RCC 7860 (cell line): ENCODE measurements at regions not wholly inside any gene's neighbourhood (a gene's known extent, or its start where the extent isn't known, plus 50 kb on each side); places are given as distances from the start of the nearest gene placed in this dataset.
"Not testable (repeated sequence)": the region's sequence is repeated elsewhere in the genome, so short reads cannot be mapped to it uniquely, and the experiment has no call there.

Experiments
- DNase-seq: peaks from one replicate; pipeline ENCODE4 v3.0.0-alpha.2; 2015; ENCODE audit warnings: low spot score
- FAIRE-seq: peaks from 2 replicates; lab custom pipeline; 2012; peaks lifted over from hg19 to GRCh38; lab: Jason Lieb, UNC

DNA sequence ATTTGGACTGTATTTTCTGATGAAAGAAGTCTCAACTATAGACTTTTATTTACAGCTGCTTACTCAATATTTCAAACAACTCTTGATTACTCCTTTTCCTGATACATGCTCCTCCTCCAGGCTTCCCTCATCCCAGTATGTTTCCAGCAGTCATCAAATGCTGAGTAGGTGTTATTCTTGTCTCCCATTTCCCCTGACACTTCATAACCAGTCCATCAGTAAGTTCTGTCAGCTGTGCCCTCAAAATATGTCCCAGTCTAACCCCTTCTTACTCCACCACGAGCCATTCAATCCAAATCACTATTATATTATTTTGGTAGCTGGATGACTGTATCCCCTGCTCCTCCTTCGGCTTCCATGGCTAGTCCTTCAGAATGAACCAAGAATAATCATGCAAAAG, 189.1 kb upstream of the DTNA start:
- DNase-seq (no peak), FAIRE-seq (no peak)

GRCh38 chr18:34522603-34523002, 187.5 kb upstream of the DTNA start:
- no peak for DNase-seq
- no peak for FAIRE-seq

- FAIRE-seq (no peak), DNase-seq (no peak)
Measured at GRCh38 chr18:34525244-34525643, 184.9 kb upstream of the DTNA start.

DNA sequence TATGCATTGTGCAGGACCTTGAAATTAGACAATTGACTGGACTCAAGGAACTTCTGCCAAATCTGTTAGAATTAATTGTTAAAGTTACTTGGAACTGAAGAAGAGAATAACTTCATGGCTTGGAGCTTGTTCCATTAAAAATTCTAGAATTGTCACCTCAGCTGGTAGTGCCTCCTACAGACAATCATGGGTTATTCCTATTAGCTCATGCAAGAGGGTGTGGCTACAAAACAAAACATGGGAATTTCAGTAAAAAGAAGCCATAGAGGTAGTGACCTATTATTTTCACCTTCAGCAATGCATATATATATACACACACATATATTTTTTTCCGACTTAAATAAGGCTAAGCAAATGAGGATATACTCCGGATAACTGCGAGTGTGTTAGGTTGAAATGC, 181.9 kb upstream of the DTNA start:
- DNase-seq, result no peak

DNA sequence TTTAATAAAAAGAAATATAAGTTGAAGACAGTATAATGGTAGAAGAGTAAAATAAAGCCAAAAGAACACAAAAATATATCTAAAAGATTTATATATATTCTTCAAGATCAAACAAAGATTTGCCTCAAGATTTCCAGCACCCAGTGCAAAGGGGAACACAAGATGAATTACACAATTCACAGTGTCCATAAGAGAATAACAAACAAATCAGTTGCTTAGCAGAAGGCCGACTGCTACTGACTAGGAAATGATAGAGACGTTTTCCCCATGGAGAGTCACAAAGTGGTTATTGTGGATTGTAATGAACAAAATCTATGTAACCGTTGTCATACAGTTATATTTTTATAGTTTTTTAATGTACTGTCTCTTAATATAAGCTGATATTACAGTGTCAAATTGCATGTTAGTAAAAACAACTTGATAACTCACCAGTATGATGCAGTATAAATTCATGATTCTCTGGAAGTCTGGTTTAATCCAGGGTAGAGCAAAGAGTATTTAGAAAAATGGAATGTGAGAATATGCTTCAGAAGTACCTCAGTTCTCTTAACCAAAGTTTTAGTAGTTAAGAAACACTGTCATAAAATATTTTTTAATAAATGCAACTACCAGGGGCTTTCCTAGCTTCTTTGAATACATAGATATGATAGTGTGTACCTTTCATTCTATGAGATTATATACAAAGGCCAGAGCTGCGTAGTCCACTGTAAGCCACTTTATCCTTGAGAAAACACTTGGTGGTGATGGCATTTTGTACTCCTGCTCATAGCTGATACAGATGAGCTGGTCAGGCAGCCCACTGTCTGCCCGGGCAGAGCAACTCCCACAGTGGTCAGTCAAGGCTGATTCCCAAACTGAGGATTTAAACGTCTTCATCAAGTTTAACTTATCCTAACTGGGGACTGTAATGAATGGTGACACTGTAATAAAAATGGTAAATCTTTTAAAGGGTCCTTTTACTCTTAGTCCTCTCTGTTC, 180.5 kb upstream of the DTNA start:
- DNase-seq, result no peak
- no peak for FAIRE-seq

More for the DNA sequence above, 181.9 kb upstream of the DTNA start:
- FAIRE-seq, result no peak

GRCh38 chr18:34531110-34531509, 179.0 kb upstream of the DTNA start:
- no peak for FAIRE-seq
- DNase-seq, result no peak

DNA sequence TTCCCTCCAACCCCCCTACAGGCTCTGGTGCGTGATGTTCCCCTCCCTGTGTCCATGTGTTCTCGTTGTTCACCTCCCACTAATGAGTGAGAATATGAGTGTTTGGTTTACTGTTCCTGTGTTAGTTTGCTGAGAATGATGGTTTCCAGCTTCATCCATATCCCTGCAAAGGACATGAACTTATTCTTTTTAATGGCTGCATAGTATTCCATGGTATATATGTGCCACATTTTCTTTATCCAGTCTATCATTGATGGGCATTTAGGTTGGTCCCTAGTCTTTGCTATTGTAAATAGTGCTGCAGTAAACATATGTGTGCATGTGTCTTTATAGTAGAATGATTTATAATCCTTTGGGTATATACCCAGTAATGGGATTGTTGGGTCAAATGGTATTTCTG, 175.5 kb upstream of the DTNA start:
- not testable (repeated sequence) for DNase-seq, FAIRE-seq

- no peak for DNase-seq
- no peak for FAIRE-seq
Measured at GRCh38 chr18:34540897-34541296, 169.2 kb upstream of the DTNA start.

DNA sequence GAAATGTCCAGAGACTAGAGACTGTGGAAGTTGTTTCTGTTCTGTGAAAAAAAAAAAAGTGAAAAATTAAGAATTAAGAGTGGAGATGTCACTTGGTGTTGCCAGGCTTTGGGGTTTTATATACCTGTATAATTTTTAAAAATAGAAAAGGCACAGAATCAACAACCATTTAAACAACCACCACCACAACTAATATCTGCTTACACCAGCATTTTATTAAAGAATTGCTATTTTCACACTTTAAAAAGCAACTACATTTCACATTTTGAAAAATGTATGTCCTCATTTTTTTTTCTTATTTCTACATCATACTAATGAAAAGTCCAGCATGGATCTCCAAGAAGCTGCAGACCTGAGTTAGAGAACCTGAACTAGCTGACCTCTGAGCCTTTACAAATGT, 167.5 kb upstream of the DTNA start:
- no peak for FAIRE-seq
- no peak for DNase-seq

- FAIRE-seq (no peak), DNase-seq (no peak)
Measured at GRCh38 chr18:34543356-34543755, 166.7 kb upstream of the DTNA start.

DNA sequence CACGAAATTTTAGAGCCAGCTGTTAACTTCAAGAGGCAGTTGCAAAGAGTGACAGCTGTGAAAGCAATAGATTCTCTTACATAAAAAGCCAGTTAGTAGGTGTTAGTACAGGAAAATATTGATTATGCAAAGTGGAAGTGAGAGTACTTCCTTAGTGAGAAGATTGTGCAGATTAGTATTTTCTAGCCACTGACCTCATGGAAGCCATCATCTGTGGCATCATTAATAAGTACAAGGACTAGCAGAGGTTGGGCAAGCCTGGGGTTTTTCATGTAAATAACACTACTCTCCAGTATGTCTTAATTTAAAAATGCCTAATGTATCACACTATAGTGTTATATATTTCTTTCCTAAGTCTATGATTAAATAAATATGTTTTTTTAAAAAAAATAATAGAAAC, 166.2 kb upstream of the DTNA start:
- FAIRE-seq (no peak), DNase-seq (no peak)

GRCh38 chr18:34544930-34545329, 165.2 kb upstream of the DTNA start:
- DNase-seq, result no peak
- no peak for FAIRE-seq

DNA sequence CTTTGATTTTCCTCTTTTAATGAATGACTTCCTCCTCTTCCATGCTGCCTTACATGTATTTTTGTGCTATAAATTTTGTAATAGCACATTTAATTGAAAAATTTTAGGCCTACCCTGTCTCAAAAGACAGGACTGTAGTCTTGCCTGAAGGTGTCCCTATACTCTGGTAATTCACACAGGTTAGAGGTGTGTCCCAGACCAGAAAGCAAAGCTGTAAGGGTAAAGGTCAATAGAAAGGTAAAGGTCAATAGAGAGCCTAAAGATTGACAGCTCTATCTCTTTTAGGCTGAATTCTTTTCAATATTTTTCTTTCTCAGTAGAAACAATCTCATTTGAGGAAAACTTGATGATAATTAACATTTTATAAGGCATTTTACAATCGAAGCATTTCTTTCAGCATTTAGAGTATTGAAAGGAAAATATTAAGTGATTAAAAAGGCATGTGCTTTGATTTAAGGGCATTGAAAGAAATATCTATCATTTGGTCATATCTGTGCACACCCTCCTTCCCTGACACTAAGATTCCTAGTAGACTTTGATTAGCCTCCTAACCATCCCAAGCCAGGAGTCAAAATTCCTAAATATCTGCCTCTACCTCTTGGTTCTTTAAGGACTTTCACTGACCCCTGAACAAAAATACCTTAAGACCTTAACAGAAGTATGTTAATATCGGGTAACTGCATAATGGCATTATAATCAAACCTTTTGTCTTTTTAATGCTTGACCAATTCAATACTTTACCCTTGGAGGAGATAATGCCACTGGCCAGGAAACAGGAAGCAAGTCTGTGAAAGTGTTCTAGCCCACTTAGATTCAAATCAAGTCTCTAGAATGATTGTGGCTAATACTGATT, 161.8 kb upstream of the DTNA start:
- no peak for DNase-seq
- FAIRE-seq, result no peak

- DNase-seq (no peak), FAIRE-seq (no peak)
Measured at GRCh38 chr18:34548973-34549294, 161.2 kb upstream of the DTNA start.

DNA sequence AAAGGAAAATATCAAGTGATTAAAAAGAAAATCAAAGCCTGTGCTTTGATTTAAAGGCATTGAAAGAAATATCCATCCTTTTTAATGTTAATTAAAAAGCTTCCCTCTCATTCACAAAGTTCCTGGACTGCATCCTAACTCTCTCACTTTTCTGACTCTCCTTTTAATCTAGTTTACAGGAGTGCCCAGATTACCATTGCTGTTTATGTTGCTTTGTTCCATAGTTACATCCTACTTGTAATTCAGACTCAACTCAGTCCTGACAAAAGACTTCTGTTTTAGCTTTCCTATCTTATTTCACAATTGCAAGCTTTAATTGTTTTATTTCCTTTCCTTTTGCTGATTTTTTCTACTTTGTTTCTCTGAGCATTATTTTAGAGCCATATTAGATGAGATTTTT, 160.7 kb upstream of the DTNA start:
- DNase-seq (no peak), FAIRE-seq (no peak)

GRCh38 chr18:34550156-34550555, 159.9 kb upstream of the DTNA start:
- no peak for DNase-seq
- no peak for FAIRE-seq

DNA sequence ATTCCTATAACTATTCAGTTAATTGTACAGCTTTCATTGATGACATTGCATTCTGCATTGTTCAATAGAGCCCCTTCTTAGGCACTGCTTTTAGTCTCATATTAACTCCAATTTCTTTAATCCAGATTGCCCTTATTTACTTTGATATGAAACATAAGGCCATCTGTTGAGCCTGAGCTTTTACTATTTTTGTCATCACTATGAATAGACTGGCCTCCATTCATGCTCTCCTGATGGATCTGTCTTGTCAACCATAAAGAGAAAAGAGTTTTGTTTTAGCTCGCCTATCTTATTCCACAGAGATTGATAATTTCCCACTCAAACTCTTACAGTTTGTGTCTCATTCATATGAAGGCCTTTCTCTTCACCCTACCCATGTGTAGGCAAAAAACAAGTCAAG, 159.2 kb upstream of the DTNA start:
- no peak for FAIRE-seq
- DNase-seq, result no peak

GRCh38 chr18:34551824-34552223, 158.3 kb upstream of the DTNA start:
- no peak for FAIRE-seq

DNA sequence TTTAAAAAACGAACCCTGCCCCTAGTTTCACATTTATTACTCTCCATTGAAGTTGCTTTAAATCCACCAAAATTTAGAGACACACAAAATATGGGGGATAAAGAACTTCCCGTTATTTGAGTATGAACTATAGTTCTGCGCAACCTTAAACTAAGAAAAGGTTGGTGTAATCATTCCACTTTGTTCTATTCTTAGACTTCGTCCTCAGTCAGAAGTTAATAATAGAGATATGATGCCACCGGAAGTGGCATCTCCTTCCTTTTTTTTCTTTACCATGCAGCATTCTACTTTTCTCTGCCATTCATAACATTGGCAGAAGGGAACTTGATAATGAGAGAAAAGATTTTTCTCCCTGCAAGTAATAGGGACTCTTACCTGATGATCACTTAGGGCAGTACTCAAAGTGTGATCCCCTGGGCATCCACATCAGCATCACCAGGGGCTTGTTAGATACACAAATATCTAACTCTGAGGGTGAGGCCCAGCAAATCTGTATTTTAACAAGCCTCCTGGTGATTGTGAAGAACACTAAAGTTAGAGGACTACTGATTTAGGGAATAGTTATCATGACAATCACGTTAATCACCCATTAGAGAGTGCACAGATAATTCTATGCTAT, 147.7 kb upstream of the DTNA start:
- FAIRE-seq, result no peak
- no peak for DNase-seq

More at GRCh38 chr18:34551824-34552223, 158.3 kb upstream of the DTNA start:
- DNase-seq, result no peak

DNA sequence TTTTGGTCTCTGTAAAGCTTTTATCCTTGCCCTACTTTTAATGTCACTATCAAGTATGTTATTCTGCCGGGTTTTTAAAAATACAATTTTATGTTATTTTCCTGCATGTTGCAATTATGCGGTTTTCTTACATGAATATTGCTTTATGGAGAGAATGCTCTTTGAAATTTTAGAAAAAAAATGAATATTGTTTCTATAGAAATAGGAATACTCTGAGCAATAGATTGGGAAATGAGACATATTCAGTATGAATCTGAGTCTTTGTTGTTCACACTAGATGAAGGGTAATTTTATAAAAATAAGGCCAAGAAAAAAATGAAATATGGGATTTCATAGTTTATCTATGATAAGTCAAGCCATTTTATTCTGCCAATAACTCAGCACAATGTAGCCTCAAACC, 142.2 kb upstream of the DTNA start:
- no peak for FAIRE-seq

DNA sequence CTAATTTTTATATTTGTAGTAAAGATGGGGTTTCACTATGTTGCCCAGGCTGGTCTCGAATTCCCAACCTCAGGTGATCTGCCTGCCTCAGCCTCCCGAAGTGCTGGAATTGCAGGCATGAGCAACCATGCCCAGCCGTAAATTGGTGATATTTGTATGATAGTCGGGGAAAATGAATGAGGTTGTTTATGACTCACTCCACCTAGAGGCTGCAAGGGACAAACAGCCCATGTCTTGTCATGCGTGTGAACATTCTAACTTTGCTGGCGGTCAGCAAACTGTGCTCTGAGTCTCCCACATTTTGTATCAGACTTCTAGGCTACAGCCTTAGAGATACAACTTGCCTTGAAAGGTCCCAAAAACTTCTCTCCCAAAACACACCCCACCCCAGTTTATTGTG, 133.5 kb upstream of the DTNA start:
- no peak for DNase-seq
- no peak for FAIRE-seq

More for the DNA sequence above, 142.2 kb upstream of the DTNA start:
- no peak for DNase-seq
